Pulmonary artery endothelial cell (primary cell): ENCODE measurements at regions not wholly inside any gene's neighbourhood (a gene's known extent, or its start where the extent isn't known, plus 50 kb on each side); places are given as distances from the start of the nearest gene placed in this dataset.
"Not testable (repeated sequence)": the region's sequence is repeated elsewhere in the genome, so short reads cannot be mapped to it uniquely, and the experiment has no call there.

Source experiments
- DNase-seq: peaks from one replicate; pipeline ENCODE4 v3.0.0-alpha.2; 2011; ENCODE audit warnings: low read depth, low spot score

- DNase-seq: no peak
Measured at GRCh38 chr10:21463436-21463835, 62.0 kb downstream of the SKIDA1 start.

DNA sequence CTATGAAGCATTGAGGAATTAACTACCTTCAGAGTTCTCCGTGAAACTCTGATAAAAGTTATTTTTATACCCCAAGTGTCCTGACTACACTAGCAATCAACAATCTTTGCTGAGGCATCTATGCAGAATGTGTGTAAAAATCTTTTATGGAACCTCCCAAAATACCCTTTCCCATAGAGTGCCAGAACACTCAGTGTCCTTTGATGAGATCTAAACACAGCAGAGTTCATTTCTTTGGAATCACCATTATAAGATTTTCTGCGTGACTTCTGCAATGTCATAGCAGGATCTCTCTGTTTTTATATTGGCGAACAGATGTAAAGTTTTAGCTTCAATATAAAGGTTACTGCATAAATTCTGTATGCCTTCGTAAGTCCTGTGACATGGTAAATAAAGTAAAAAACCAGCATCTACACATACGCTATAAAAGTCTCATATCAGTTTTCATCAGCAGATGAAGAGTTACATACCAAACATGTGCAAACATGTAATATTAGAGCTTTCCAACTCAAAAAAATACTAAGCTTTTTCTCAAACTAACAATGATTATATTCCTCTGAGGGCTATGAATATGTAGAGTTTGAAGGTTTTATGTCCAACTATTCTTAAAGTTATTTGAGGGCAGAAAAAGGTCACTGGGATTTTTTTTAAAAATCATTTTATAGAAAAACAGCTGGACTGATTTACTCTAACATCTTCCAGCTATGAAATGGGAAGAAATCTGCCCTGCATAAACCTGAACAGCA is 67.2 kb downstream of the SKIDA1 start:
- no peak for DNase-seq

DNA sequence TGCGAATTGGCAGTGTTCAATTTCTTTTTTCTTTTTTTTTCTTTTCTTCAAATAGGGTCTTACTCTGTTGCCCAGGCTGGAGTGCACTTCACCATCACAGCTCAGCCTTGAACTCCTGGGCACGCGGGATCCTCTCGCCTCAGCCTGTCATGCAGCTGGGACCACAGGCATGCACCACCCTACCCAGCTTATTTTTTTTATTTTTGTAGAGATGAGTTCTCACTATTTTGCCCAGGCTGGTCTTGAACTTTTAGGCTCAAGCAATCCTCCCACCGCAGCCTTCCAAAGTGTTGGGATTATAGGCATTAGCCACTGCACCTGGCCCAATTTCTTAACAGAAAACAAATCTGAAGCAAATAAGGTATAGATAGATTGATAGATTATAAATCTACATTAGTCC is 69.3 kb downstream of the SKIDA1 start:
- no peak for DNase-seq

GRCh38 chr10:21452203-21452602 is 73.3 kb downstream of the SKIDA1 start:
- DNase-seq: no peak

GRCh38 chr10:21449288-21449966 is 76.1 kb downstream of the SKIDA1 start:
- DNase-seq: no peak

DNA sequence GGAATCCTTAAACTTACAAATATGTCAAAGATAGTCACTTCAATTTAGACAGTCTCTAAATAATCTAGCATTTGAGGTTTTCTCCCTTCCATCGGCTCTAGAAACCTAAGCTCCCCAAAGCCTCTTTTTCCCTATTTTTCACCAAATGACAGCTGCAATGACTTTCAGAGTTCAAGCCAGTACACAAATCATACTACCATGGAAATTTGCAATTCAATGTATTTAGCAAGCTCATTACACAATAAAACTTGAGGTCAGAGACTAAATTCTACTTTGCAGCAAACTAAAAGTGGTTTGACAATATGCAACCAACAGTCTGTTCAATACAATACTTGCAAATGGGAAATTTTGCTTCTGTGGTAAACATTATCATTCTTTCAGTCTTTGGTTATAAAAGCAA is 80.3 kb downstream of the SKIDA1 start:
- DNase-seq: no peak

DNA sequence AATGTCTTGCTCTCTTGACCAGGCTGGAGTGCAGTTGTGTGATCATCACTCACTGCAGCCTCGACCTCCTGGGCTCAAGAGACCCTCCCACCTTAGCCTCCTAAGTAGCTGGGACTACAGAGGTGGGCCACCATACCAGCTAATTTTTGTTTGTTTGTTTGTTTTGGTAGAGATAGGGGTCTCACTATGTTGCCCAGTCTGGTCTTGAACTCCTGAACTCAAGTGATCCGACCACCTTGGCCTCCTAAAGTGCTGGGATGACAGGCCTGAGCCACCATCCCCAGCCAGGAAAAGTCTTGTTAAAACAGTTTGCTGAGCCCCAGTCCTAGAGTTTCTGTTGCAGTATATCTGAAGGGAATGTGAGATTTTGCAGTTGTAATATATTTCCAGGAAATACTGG is 83.9 kb downstream of the SKIDA1 start:
- DNase-seq: no peak

- not testable (repeated sequence) for DNase-seq
Measured at GRCh38 chr10:21438914-21439313, 86.6 kb downstream of the SKIDA1 start.

DNA sequence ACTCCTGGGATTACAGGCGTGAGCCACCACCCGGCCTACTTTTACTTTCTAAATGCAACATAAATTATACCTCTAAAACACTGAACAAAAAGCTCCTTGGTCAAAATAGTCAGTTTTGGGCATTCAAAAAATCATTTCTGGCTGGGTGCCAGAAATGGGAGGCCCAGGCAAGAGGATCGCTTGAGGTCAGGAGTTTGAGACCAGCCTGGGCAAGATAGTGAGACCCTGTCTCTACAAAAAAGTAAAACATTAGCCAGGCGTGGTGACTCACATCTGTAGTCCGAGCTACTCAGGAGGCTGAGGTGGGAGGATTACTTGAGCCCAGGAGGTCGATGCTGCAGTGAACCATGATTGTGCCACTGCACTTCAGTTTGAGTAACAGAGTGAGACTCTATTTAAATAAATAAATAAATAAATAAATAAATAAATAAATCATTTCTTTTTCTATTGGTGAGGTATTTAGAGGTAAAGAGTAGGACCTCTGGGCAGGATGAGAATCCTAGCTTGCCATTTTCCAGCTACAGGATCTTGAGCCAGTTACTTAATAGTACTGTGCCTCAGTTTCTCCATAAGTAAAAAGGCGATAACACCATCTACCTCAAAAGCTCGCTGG is 87.6 kb downstream of the SKIDA1 start:
- no peak for DNase-seq

DNA sequence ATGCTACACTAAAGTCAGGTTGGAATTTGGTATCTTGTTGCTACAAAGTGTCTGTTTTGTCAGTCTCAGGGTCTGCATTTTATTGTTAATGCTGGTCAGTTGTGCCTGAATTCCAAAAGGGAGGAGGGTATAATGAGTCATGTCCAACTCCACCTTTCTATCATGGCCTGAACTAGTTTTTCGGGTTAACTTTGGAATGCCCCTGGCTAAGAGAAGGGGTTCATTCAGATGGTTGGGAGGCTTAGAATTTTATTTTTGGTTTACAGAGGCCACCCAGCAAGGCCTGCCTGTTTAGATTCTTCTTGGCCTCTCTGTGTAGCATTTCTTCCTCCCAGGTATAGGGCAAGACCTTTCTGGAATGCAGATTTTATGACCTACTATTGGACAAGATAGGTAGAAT is 93.2 kb downstream of the SKIDA1 start:
- DNase-seq: no peak

DNA sequence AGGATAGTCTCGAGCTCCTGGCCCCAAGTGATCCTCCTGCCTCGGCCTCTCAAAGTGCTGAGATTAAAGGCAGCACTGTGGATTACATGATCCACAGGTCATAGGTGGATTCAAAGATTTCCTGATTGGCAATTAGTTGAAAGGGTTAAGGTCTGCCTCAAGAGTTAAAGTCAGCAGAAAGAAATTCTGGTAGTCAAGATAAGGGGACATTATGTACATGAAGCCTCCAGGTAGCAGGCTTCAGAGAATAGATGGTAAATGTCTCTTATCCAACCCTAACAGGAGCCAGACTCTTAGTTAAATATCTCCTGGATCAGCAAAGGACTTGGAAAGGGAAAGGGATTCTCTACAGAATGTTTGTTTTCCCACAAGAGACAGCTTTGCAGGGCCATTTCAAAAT is 93.7 kb downstream of the SKIDA1 start:
- DNase-seq: no peak

- DNase-seq: no peak
Measured at GRCh38 chr10:21427804-21428481, 97.5 kb downstream of the SKIDA1 start.

DNA sequence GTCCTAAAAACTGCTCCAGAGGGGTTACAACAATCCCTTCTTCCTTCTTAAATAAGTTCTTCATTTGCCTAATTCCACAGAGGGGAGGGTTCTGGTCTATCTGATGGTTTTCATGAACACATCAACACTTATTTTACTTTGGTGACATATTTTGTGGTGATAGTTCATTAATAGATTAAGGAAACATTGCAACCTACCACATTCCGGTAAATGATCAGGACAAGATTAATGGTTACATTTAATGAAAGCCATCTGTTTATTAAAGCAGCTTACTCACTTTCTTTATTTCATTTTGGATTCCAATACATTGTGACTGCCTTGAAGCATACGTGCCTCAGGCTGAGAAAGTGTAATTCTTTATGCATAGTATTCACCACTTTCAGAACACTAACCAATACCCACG is 101.0 kb downstream of the SKIDA1 start:
- no peak for DNase-seq

- no peak for DNase-seq
Measured at GRCh38 chr10:21423850-21424249, 101.6 kb downstream of the SKIDA1 start.

- DNase-seq: no peak
Measured at GRCh38 chr10:21423338-21423737, 102.1 kb downstream of the SKIDA1 start.

GRCh38 chr10:21421794-21422193 is 103.7 kb downstream of the SKIDA1 start:
- DNase-seq: no peak

DNA sequence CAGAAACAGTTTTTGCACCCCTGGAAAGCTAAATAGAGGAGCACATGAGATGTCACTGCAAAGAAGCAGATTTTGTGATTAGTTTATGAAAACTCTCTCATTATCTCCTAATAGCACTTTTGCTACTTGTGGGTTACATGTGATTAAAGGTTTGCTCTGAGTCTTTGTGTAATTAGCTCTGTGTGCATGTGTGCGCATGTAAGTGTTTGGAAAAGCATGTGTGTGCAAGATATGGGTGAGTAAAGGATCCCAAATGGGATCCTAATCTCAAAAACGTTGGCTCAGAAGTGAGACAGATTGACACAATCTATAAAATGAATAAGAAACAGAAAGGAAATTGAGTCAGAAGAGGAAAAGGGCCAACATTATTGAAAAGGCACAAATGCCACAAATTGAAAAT is 104.5 kb downstream of the SKIDA1 start:
- no peak for DNase-seq

DNA sequence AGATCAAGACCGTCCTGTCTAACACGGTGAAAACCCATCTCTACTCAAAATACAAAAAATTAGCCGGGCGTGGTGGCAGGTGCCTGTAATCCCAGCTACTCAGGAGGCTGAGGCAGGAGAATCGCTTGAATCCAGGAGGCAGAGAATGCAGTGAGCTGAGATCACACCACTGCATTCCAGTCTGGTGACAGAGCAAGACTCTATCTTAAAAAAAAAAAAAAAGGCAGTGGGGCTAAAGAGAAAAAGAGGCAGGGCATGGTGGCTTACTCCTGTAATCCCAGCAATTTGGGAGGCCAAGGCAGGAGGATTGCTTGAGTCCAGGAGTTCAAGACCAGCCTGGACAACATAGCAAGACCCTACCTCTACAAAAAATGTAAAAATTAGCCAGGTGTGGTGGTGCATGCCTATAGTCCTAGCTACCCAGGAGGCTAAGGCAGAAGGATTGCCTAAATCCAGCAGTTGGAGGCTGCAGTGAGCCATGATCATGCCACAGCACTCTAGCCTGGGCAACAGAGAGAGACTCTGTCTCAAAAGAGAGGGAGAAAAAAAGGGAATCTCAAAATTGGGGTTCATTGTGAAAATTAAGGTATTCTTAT is 106.4 kb downstream of the SKIDA1 start:
- DNase-seq: not testable (repeated sequence)

DNA sequence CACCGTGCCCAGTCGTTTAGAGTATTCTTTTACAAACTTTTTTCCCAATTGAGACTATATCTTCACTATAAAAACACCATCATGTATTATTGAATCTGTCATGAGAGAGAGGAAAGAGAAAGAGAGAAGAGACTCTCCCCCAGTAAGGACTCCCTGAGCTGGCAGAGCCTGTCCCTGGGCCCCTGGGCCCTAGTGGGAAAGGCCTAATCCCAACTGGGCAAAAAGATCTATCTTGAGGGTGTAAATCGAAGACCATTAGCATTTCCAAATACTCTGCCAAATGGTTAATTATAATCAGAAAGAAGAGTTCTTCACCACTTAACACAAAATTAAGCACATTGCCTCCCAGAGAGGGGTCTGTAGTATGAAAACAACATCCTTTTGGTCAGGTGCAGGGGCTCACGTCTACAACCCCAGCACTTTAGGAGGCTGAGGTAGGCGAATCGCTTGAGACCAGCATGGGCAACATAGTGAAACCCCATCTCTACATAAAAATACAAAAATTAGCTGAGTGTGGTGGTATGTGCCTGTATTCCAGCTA is 108.2 kb downstream of the SKIDA1 start:
- no peak for DNase-seq

- DNase-seq: no peak
Measured at GRCh38 chr10:21413680-21414079, 111.8 kb downstream of the SKIDA1 start.

DNA sequence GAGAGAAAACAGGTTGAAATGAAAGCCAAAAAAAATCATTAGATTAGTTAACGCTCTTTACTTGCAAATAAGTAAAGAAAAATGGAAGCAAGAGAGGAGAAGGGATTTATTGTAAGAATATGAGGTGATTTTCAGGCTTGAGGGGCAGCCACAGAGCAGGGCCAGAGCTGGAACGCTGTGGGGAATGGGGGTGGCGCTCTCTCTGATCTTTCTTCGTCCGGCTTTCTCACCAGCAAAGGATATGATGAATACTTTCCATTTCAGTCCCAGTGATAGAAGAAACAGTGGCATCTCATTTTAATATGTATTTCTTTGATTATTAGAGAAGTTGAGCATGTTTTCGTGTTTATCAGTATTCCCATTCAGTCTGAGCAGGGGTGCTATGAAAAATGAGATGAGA is 112.2 kb downstream of the SKIDA1 start:
- DNase-seq: no peak
